22Rv1 (cell line): ENCODE measurements at regions not wholly inside any gene's neighbourhood (a gene's known extent, or its start where the extent isn't known, plus 50 kb on each side); places are given as distances from the start of the nearest gene placed in this dataset.

Experiments
- H3K27ac ChIP-seq: fragments of 450-650 bp; 2 replicates; pipeline ENCODE4 v1.5.1; 2017
- CTCF ChIP-seq: fragments of 450-650 bp; IDR thresholded peaks from 2 replicates; pipeline ENCODE4 v1.5.1; 2017; ENCODE audit warnings: mild to moderate bottlenecking
- ZFX ChIP-seq: fragments of 450-650 bp; IDR thresholded peaks from 2 replicates; pipeline ENCODE4 v1.6.1; 2017; ENCODE audit warnings: antibody characterized with exemption, borderline replicate concordance

DNA sequence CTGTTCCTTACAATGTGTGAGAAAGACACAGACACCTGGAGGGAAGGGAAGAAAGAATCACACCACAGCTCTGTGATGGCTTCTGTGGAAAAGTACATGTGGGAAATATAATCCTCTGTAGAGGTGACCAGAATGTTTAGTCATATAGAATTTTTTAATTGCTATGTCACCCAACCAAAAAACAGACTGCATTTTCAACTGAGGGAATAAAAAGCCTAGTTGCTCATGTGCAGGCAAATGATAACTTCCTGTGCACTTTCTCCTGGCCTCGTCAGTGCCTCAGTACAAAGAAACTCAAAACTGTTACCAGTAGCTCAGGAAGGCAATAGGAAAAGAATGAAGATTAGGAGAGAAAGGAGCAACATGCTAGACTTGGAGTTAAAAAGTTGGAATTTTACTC is 326.8 kb downstream of the OSR1 start:
- TF ChIP-seq CTCF (no peak), ZFX (no peak)
- no peak overlapping the region for H3K27ac ChIP-seq

DNA sequence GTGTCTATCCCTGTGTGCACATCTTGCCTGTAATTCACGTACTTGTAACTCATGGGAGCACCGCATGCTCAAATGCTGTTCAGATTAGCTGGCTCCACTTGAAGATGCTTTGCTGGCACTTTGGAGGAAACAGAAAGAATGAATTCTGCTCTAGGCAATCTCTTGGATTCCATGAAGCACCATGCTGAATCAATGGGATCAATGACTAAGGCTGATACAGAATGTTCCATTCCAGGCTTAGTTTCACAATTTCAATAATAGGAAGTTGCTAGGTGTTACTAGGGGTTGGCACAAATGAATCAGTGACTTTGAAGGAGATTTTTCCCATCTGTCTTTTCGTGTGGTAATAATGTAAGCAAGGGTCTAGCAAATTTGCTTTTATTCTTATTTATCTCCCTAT is 328.8 kb downstream of the OSR1 start:
- H3K27ac ChIP-seq, result no peak overlapping the region
- TF ChIP-seq CTCF (no peak), ZFX (no peak)

DNA sequence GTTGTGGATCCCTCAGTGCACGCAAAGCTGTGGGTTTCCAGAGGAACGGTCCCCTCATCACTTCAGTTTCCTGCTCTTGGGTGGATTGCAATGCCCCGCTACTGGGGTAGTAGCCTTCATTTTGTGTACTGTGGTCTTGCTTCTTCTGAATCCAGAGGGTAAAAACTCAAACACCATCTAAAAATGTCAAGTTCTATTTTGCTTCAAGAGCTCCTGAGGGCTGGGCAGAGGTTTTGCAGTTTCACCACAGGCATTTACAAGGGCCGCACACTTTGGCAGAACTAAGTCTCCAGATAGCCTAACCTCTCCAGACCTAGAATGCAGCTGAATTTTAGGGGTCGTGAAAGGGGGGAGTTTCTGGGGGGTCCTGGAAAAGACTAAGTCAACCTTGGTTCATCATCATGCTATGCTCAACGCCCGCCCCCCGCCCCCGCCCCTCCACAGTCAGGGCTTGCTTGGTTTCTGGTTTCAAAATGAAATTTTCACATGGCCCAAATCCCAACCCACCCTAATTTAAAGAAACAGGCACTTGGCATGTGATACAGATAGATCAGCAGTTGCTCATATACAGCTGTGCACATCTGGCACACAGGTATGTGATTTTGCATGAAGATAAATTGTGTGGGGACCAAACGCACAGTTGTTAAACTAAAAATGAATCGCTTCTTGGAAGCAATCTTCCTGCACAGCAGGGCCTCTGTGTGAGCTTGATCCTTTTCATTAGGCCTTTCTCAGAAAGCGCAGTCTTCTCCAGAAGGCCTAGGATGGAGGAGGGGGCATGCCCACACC is 329.6 kb downstream of the OSR1 start:
- H3K27ac ChIP-seq, result no peak overlapping the region
- no peak for TF ChIP-seq ZFX

DNA sequence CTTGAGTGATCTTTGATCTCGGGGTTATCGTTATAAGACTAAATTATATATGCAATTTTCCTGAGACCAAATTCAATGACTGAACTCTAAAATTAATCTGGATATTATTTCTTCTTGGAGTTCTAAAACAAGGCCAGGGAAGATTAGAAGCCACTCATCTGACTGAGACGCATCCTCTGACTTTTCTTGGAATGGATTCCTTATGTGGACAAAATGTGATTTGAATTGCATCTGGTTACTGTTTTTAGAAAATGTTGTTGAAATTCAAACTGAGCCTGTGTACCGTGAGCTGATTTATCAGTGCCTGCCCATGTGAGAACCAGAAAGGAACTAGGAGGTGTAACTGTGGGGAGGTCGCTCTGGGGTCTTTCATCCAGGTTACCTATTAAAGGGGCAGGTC is 330.8 kb downstream of the OSR1 start:
- no peak overlapping the region for H3K27ac ChIP-seq
- TF ChIP-seq ZFX (no peak), CTCF (no peak)

DNA sequence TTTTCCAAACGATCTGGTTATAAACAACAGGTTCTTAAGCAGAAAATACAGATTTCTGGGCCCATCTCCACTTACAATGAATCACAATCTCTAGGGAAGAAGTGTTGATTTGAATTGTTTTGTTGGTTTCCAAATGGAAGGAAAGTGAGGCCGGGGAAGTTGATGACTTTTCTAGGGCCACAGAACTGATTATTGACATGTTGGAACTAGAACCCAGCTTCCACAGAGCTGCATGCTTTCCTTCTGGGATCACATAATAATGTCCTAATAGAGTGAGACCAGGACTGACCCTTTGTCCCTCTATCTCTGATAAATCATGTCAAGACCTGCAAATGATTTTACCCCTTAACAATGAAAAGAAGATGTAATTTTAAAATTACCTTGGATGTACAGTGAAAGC is 332.2 kb downstream of the OSR1 start:
- no peak for TF ChIP-seq ZFX
- TF ChIP-seq CTCF, result no peak
- H3K27ac ChIP-seq, result no peak overlapping the region

DNA sequence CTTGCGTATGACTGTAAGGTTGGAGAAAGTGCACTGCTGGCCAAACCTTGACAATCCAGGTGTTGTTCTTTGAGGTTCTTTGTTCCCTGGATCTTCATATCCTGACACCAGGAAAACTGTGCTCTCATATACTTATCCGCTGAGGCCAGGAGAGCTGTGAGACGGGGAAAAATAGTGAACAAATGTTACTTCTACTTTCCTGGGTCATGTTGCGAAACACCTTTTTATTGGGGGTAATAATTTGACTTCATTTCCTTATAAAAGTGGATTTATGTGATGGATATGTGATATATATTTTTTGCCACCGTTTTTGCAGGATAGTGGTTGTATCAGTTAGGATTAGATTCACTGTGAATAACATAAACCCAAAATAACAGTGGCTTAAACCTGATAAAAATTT is 336.1 kb downstream of the OSR1 start:
- no peak overlapping the region for H3K27ac ChIP-seq

DNA sequence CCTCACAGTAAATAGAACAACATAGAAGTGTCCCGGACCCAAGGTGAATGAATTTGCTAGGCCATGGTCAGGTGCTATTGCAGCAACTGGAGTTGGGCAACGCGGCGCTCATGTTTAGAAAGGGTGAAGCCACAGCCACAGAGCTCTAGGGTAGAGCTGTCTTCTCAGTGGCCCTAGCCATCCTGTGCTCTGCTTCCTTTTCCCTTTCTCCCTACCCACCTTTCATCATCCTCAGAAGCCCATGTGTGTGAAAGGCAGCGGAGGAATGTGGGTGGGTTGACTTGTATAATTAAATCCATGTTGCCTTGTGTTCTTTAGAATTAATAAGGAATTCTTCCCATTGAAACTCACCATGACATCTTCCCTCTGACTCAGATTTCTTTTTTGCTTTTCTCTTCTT is 336.7 kb downstream of the OSR1 start:
- H3K27ac ChIP-seq, result no peak overlapping the region
- TF ChIP-seq ZFX, result no peak
- no peak for TF ChIP-seq CTCF

More for the DNA sequence above, 336.1 kb downstream of the OSR1 start:
- TF ChIP-seq CTCF, result no peak
- TF ChIP-seq ZFX, result no peak

DNA sequence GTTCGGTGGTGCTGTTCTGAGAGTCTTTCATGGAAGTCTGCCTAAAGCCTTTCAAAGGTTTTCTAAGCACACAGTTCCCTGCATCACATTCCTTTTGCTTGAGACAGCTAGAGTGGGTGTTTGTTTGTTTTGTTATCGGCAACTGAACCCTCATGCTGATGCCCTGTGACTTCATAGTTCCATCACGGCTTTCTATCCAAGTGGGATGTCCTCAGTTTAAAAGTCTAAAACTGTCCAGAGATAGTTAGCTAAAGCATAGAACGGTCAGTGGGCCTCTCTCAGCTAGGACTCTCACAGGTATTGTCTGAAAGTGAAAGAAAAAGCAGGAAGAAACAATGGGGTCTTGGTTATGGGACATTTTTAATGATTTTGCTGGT is 337.3 kb downstream of the OSR1 start:
- TF ChIP-seq ZFX, result no peak
- TF ChIP-seq CTCF, result no peak
- no peak overlapping the region for H3K27ac ChIP-seq
